LNCaP clone FGC (cell line): ENCODE measurements at regions not wholly inside any gene's neighbourhood (a gene's known extent, or its start where the extent isn't known, plus 50 kb on each side); places are given as distances from the start of the nearest gene placed in this dataset.

ENCODE experiments used
- DNase-seq: peaks from one replicate; pipeline ENCODE4 v3.0.0-alpha.2; 2011; ENCODE audit warnings: low read depth
- H3K4me3 ChIP-seq: 2 replicates; pipeline ENCODE4 v1.5.1; 2011; ENCODE audit warnings: mild to moderate bottlenecking, low read depth, low read length, control low read depth
- CTCF ChIP-seq: IDR thresholded peaks from 2 replicates; pipeline ENCODE4 v1.5.1; 2012; ENCODE audit warnings: mild to moderate bottlenecking; ENCODE audit not compliant: control insufficient read depth, insufficient read depth; ENCODE audit errors: extremely low read depth

- DNase-seq: no peak
- TF ChIP-seq CTCF: no peak
- no peak overlapping the region for H3K4me3 ChIP-seq
These were observed 74.4 kb downstream of the TMEM18 start for GRCh38 chr2:602571-603359.

- no peak overlapping the region for H3K4me3 ChIP-seq
- no peak for TF ChIP-seq CTCF
- no peak for DNase-seq
These were observed 75.3 kb downstream of the TMEM18 start for GRCh38 chr2:601806-602455.

DNA sequence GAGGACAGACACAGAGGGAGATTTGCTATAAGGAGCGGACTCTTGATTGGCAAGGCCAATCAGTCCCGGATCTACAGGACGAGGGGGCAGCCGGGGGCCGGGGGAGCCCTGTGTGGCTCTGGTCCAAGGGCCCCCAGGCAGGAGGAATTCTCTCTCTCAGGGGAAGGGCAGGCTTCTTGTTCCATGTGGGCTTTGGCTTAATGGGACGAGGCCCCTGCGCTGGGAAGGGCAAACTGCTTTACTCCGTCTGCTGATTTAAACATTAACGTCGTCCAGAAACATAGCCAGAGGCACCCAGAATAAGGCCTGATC lies 75.9 kb downstream of the TMEM18 start:
- DNase-seq: no peak
- no peak overlapping the region for H3K4me3 ChIP-seq
- no peak for TF ChIP-seq CTCF

- DNase-seq: no peak
- TF ChIP-seq CTCF: no peak
These were observed 76.4 kb downstream of the TMEM18 start for GRCh38 chr2:600542-601386.

DNA sequence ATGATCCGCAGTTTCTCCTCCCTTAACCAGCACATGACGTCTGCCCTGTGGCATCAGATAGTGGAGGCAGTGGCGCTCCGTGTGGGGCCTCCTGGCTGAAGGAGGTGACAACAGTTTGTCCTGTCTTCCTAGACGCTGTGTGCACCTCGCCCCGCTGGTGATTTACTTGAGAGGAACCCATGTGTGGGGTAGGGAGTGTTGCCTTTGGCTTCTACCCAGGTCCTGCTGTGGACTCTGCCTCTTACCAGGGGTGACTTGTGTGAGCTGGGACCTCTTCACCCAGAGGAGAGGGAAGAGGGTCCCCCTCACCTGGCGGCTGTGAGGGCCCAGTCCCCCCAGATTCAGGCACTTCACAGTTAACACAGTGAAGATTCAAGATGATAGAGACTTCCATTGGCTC lies 77.6 kb downstream of the TMEM18 start:
- no peak for DNase-seq
- TF ChIP-seq CTCF: no peak
- H3K4me3 ChIP-seq: no peak overlapping the region

More at GRCh38 chr2:600542-601386, 76.4 kb downstream of the TMEM18 start:
- H3K4me3 ChIP-seq: no peak overlapping the region

DNA sequence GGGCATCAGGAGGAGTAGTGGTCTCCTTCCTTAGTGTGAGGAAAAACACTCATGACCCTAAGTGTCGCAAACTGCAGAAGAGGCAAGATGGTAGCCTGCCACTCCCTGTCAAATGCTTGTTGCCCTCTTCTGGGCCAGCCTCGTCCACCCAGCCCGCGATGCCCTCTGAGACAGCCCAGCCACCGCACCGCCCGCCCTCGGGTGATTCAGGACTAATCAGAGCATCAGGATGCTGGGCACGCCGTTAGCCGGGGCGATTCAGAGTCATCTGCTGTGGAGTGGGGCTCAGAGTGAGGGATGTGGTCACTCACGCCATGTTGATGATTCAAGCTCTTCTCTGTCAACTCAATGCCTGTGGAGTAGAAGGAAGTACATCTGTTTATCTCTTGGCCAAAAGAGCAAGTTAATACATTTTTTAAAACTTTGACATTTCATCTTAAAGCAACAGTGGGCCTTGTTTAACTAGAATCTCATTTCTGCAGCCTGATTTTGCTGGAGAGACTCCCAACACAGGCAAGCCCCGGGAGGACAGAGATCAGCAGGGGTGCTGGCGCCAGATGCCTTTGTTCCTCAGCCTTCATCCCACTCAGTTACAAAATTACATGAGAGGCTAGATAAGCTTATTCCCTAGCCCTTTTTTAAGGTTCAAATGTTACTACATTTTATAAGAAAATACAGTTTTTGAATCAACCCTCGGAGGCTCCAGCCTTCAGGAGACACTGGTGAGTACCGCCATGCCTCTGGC lies 79.0 kb downstream of the TMEM18 start:
- no peak overlapping the region for H3K4me3 ChIP-seq
- TF ChIP-seq CTCF: no peak
- DNase-seq: no peak
